HG03060 (cell line): ENCODE measurements at regions not wholly inside any gene's neighbourhood (a gene's known extent, or its start where the extent isn't known, plus 50 kb on each side); places are given as distances from the start of the nearest gene placed in this dataset.

Source experiments
- ATAC-seq: cut with Tn5 transposase; IDR thresholded peaks from one replicate; pipeline ENCODE4 v1.9.1; 2021; ENCODE audit warnings: low read depth, moderate number of reproducible peaks; ENCODE audit not compliant: unreplicated experiment

- no peak for ATAC-seq
These were observed 257.9 kb upstream of the AJAP1 start for GRCh38 chr1:4396551-4396950.

GRCh38 chr1:4397196-4397595 is 257.2 kb upstream of the AJAP1 start:
- ATAC-seq: no peak

- ATAC-seq: no peak
These were observed 252.4 kb upstream of the AJAP1 start for GRCh38 chr1:4402032-4402431.

DNA sequence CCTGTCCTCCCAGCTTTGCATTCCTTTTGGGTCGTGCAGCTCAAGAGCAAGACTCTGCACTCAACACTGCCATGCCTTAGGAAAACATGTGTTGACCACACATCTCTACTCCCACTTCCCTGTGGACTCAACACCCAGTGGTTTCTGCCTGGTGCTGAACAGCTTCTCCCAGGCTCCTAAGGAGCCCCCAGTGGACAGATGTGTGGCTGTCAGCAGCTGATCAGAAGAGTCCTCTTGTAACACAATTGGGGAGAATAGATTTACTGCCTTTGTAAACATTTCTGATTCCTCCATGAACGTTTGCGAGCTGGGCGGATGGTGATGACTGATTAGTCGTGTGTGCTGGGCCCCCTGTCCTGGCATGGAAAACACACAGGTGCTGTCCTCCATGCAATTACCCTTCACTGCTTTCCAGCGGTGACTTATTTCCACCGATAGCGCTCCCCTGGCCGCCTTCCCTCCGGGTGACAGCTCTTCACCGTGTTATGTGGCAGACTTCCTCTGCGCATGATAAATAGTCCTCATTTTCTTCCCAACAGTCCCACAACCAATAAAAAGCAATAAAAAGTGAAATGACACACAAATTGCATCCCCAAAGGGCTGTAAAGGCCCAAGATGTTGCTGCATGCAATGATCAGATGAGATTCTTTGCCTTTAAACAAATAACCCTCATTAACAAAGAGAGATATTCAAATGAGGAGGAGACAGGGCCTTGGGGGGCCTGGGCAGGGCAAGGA is 249.4 kb upstream of the AJAP1 start:
- ATAC-seq: no peak

GRCh38 chr1:4407851-4408250 is 246.6 kb upstream of the AJAP1 start:
- ATAC-seq: no peak

DNA sequence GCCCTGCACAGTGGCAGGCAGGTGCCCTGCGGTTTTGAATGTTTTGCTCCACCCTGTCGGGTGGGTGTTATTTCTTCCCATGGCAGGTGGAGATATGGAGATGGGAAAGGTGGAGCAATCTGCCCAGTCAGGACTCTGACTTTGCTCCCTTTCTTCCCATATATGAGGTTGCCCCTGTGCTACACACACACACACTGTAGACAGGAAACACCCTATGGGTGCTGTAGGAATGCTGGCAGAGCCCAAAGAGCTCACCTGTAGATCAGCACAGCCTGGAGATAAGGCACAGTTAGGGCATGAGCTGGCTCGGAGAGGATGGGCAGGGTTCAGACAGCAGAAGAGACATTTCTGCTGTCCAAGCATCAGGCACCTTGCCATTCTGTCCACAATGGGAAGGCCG is 246.0 kb upstream of the AJAP1 start:
- no peak for ATAC-seq

DNA sequence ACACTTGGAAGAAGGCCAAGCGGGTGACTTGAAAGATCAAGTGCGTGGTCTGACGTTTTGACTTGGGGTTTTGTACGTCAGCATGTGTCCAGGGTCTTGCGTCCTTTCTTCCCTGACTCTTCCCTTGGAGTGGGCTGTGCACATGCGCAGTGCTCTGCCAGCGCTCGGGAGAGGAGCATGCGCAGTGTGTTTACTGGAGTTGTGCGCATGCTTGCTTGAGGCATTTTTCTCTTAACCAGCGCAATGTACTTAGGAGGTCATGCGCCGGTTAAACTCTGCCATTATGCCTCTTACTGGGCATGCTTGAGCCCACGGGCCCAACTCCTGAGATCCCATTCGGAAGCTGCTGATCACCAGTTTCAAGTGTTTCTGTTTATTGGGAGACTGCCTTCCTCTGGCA is 242.5 kb upstream of the AJAP1 start:
- no peak for ATAC-seq

- no peak for ATAC-seq
These were observed 238.9 kb upstream of the AJAP1 start for GRCh38 chr1:4415476-4415875.

DNA sequence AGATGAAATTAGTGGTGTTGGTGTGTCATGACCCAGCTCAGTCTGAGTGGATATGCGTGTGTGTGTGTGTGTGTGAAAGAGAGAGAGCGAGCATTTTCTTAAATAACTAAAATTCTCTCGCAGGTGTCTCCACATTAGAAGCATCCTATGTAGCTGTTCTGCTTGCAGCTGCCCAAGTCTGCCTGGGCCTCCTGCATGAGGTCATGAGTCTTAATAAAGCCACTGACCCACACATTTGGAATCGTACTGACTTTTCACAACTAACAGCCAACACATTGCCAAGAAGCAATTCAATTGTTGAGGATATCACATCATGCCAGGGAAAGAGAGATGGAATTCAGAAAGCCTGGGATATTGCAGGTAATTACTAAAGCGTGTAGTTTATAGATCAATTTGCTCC is 238.2 kb upstream of the AJAP1 start:
- no peak for ATAC-seq

DNA sequence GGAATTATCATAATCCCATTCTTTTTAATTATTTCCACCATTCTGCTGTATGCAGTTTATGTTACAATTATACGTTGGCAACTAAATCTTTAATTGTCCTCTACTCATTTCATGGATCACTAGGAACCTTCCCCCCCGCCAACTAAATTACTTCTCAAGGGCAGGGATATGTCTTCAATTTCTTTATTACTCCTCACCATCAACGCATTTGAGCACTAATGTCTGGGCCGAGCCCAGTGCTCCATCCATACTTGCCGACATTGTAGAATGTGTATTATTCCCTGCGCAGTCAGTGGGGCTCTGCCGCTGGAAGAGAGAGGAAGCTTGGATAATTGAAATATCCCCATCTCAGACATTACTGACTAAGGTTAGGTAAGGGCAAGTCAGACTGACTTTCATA is 236.4 kb upstream of the AJAP1 start:
- no peak for ATAC-seq

GRCh38 chr1:4421986-4422385 is 232.4 kb upstream of the AJAP1 start:
- ATAC-seq: no peak

DNA sequence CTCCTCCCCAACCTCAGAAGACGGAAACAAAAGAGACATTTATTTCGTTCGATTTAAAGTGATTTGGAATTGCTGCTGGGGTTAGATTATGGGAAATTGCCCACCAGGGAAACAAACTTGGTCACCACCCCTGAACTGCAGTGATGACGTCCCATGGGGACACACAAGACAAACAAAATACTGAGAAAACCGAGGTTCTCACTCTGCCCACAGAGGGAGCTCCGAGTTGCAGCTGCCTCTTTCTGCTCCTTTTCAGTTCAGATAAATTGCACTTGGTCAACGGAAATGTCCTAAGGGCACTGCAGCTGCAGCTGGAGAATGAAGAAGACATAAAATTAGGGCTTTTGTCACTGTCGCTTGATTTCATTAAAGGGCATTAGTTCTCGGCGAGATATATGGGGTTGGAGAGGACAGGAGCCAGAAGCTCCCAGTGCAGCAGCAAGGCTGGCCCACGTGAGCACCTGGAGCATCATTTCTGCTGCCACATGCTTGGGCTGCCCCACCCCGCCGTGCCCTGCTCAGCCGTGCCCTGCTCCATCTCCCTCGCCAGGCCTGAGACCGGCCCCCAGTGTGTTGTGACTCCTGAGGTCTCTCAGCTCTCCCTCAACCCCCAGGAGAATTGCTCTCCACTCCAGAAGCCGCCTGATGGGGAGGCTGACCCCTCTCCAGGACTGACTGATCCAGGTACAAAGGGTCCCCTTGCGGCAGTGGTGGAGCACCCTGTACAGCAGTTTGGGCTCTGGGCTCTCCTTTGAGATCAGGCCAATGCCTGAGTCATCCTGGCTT is 231.7 kb upstream of the AJAP1 start:
- ATAC-seq: no peak

- no peak for ATAC-seq
These were observed 230.2 kb upstream of the AJAP1 start for GRCh38 chr1:4424254-4424653.

DNA sequence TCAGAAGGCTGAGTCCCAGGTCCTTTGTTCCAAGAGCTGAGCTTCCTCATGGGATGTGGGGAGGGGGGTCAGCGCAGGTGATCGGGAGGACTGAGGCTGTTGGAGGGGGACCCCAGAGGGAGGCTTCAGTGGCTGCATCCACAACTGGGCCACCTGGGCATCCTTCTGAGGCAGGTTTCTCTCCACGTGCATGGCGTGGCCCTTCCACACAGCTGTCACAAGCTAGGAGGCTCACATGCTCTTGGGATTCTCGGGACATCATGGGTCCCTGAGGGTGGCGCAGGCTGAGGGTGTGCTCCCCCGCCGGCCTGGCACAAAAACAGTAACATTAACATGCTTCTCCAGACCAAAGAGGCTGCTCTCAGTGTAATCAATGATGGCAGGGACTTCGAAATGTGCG is 229.6 kb upstream of the AJAP1 start:
- ATAC-seq: no peak

GRCh38 chr1:4425892-4426291 is 228.5 kb upstream of the AJAP1 start:
- ATAC-seq: no peak

DNA sequence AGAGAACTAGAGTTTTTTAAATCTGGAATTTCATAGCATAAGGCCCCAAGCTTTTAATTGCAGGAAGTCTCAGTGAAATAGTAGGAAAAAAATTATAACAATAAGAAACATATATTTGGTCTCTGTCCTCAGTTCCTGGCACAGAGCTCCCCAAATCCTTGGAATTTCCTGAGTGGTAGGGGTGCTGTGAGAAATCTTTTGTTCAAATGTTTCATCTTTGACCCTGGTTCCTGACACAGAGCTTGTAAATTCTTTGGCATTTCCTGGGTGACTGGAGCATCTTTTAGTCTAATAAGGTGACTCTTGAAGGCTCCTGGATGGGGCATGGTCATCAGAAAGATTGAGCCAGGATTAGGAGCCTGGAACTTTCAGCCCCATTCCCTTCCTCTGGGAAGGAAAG is 225.7 kb upstream of the AJAP1 start:
- no peak for ATAC-seq

DNA sequence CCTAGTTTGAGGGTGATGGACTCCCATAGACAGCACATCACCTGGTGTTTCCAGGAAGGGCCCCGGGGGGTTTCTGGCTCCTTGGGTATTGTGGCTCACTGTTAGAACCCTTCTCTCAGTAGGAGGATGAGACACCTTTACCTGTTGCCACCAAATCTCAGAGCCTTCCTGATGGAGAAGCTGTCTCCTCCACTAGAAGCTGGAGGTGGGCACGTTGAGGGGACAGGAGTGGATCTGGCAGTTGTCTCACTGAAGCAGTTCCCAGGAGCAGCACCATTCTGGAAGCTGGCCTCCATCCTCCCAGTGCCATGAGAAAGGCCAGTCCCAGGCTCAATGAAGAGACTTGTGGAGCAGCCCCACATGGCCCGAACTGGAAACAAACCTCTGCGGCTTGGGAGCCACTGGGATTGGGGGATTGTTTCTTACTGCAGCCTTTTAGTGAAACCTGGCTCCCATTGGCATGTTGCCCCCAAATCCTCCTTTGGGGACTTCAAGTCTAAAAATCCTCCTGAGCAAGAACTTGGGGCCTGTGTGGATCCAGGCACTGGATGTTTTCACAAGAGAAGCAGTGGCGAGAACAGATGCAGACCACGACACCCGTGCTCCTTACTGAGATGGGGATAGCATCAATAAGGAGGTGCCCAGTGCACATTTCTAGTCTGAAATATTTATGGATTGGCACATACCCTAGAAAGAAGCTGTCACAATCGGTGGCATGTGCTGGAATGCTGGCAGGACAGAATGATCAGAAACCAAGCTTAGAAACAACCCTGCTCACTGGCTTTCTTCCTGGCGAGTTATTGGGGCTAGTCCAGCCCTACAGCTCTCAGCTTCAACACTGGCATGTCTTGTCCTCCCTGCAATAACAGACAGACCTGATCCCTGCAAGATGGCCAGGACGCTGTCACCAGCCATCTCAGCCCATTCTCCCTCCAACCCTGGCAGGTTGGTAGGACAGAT is 223.7 kb upstream of the AJAP1 start:
- ATAC-seq: no peak

DNA sequence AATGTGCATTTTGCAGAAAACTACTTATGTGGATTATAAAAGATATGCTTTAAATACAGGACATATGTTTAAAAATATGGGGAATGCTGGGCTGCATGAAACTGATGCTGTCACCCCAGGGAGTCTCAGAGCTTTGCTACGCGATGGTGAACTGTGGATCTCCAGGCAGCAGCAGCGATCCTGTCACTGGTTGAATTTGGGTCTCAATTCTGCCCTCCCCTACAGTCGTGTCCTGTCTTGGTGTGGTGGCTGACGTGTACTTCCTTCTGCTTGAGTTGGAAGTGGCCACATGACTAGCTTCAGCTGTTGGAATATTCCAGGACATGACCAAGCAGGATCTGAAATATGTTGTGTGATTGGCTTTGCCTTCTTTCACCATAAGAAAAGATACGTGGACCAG is 222.9 kb upstream of the AJAP1 start:
- no peak for ATAC-seq

- no peak for ATAC-seq
These were observed 221.3 kb upstream of the AJAP1 start for GRCh38 chr1:4433075-4433474.

DNA sequence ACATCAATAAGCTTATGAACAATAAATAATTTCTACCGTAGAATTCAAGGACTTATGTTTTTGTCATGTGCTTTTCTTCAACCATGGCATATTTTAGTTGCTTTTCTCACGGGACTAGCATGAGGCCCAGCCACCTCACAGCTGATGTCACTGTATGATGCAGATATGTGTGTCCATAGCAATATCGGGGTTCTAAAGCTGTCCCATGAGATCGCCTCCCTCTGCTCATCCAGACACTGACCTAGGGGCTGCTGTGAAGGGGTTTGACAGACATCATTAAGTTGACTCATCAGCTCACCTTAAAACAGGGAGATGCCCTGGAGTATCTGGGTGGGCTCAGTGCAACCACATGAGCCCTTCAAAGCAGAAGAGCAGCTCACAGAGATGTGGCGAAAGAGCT is 210.3 kb upstream of the AJAP1 start:
- ATAC-seq: no peak

- ATAC-seq: no peak
These were observed 206.5 kb upstream of the AJAP1 start for GRCh38 chr1:4447778-4448420.
